ENCODE measurements at regions not wholly inside any gene's neighbourhood (a gene's known extent, or its start where the extent isn't known, plus 50 kb on each side); places are given as distances from the start of the nearest gene placed in this dataset.

DNA sequence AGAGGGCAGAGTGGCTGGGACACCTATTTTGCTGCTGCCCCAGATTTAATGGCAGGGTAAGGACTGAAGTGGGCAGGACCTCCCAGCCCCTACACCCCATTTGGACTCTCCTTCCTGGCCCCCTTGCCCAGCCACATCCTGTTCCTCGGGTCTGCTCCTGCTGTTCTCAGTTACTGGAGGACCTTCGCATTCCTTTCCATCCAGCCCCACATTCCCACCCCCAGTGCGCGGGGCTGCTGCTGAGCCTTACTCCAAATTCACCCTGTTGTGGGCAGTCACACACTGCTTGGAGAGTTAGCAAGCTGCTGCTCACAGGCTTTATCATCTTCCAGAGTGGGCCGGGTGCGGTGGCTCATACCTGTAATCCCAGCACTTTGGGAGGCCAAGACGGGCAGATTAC is 75.2 kb upstream of the SLC14A2 start:
- Histone ChIP-seq H3K27ac (ENCODE audit: insufficient read depth in 1 of 2, low read depth in 1 of 2, low read length in 2 of 2, poor library complexity in 1 of 2, severe bottlenecking in 2 of 2) (no peak overlapping the region), H3K9me3 (ENCODE audit: control extremely low read depth in 1 of 5, control insufficient read depth in 4 of 5, insufficient read depth in 2 of 5, low read depth in 1 of 5, low read length in 4 of 5) (peaks cover 0 to 18% (median 9%) of the 10 kb centered on the region in 5 experiments), H3K27me3 (replicated peaks in 2 of 5; ENCODE audit: control insufficient read depth in 4 of 5, insufficient read depth in 5 of 5, low read length in 4 of 5) (no peaks in the 10 kb centered on the region), H3K4me3 (ENCODE audit: control insufficient read depth in 1 of 7, extremely low read depth in 1 of 7, insufficient read depth in 4 of 7, low read depth in 2 of 7, low read length in 6 of 7) (no peak overlapping the region), H3K4me1 (ENCODE audit: control extremely low read depth in 1 of 4, control insufficient read depth in 4 of 4, insufficient read depth in 4 of 4, low read length in 3 of 4) (no peaks in the 10 kb centered on the region), H3K36me3 (ENCODE audit: control insufficient read depth in 4 of 4, insufficient read depth in 4 of 4, low read length in 3 of 4) (no peaks in the 10 kb centered on the region)
- no peak for DNase-seq
- WGBS (ENCODE audit: insufficient coverage): 80% methylated on average over 4 of the region's 7 CpGs
- ChIA-PET POLR2A (interaction anchor here (0.6 kb wide), 1 partner anchor 17 kb away, joined by 4 read pairs; no protein-coding TSS in a partner anchor), CTCF (interaction anchor here (0.9 kb wide), 1 partner anchor 13 kb away, joined by 3 read pairs; no protein-coding TSS in a partner anchor)

GRCh38 chr18:45541421-45541820 is 73.9 kb upstream of the SLC14A2 start:
- 100% methylated on average over 2 of the region's 2 CpGs for WGBS (ENCODE audit: insufficient coverage)
- Histone ChIP-seq H3K9me3 (ENCODE audit: control extremely low read depth in 1 of 5, control insufficient read depth in 4 of 5, insufficient read depth in 2 of 5, low read depth in 1 of 5, low read length in 4 of 5) (peaks cover 0 to 18% (median 9%) of the 10 kb centered on the region in 5 experiments), H3K27ac (ENCODE audit: insufficient read depth in 1 of 2, low read depth in 1 of 2, low read length in 2 of 2, poor library complexity in 1 of 2, severe bottlenecking in 2 of 2) (no peak overlapping the region), H3K36me3 (ENCODE audit: control insufficient read depth in 4 of 4, insufficient read depth in 4 of 4, low read length in 3 of 4) (no peaks in the 10 kb centered on the region), H3K4me3 (ENCODE audit: control insufficient read depth in 1 of 7, extremely low read depth in 1 of 7, insufficient read depth in 4 of 7, low read depth in 2 of 7, low read length in 6 of 7) (no peak overlapping the region), H3K4me1 (ENCODE audit: control extremely low read depth in 1 of 4, control insufficient read depth in 4 of 4, insufficient read depth in 4 of 4, low read length in 3 of 4) (no peaks in the 10 kb centered on the region), H3K27me3 (replicated peaks in 2 of 5; ENCODE audit: control insufficient read depth in 4 of 5, insufficient read depth in 5 of 5, low read length in 4 of 5) (no peaks in the 10 kb centered on the region)
- CTCF ChIA-PET: no interaction called here
- POLR2A ChIA-PET: no interaction called here
- DNase-seq: no peak

GRCh38 chr18:45542043-45542442 is 73.2 kb upstream of the SLC14A2 start:
- Histone ChIP-seq H3K9me3 (ENCODE audit: control extremely low read depth in 1 of 5, control insufficient read depth in 4 of 5, insufficient read depth in 2 of 5, low read depth in 1 of 5, low read length in 4 of 5) (peaks cover 0 to 18% (median 9%) of the 10 kb centered on the region in 5 experiments), H3K27me3 (replicated peaks in 2 of 5; ENCODE audit: control insufficient read depth in 4 of 5, insufficient read depth in 5 of 5, low read length in 4 of 5) (no peaks in the 10 kb centered on the region), H3K27ac (ENCODE audit: insufficient read depth in 1 of 2, low read depth in 1 of 2, low read length in 2 of 2, poor library complexity in 1 of 2, severe bottlenecking in 2 of 2) (no peak overlapping the region), H3K4me1 (ENCODE audit: control extremely low read depth in 1 of 4, control insufficient read depth in 4 of 4, insufficient read depth in 4 of 4, low read length in 3 of 4) (no peaks in the 10 kb centered on the region), H3K36me3 (ENCODE audit: control insufficient read depth in 4 of 4, insufficient read depth in 4 of 4, low read length in 3 of 4) (no peaks in the 10 kb centered on the region), H3K4me3 (ENCODE audit: control insufficient read depth in 1 of 7, extremely low read depth in 1 of 7, insufficient read depth in 4 of 7, low read depth in 2 of 7, low read length in 6 of 7) (no peak overlapping the region)
- ChIA-PET CTCF (no interaction called here), POLR2A (no interaction called here)
- DNase-seq: no peak
- WGBS (ENCODE audit: insufficient coverage): 98% methylated on average over 5 of the region's 5 CpGs

DNA sequence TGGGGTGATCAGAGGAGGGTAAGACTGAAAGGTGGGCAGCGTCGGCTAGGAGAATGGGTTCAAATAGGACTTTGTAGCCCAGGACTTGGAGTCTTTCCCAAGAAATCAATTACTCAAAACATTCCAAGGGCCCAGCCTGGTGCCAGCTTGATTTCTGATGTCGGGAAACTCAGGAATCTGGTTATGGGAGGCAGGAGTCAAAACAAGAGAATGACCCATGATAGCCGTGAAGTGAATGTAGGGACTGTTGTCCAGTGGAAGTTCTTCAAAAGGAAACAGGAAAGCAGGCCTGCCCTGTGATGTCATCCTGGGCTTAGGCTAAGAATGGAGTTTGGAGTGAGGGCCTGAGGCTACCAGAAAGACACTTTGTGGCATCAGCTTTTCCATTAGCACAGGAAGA is 67.4 kb upstream of the SLC14A2 start:
- H3K27ac ChIP-seq (ENCODE audit: insufficient read depth in 1 of 2, low read depth in 1 of 2, low read length in 2 of 2, poor library complexity in 1 of 2, severe bottlenecking in 2 of 2): no peak overlapping the region
- no peak for DNase-seq
- H3K27me3 ChIP-seq (replicated peaks in 2 of 5; ENCODE audit: control insufficient read depth in 4 of 5, insufficient read depth in 5 of 5, low read length in 4 of 5): no peaks in the 10 kb centered on the region
- ChIA-PET CTCF (no interaction called here), POLR2A (no interaction called here)
- WGBS (ENCODE audit: insufficient coverage): 100% methylated on average over 3 of the region's 4 CpGs
- no peak overlapping the region for H3K4me3 ChIP-seq (ENCODE audit: control insufficient read depth in 1 of 7, extremely low read depth in 1 of 7, insufficient read depth in 4 of 7, low read depth in 2 of 7, low read length in 6 of 7)
- H3K36me3 ChIP-seq (ENCODE audit: control insufficient read depth in 4 of 4, insufficient read depth in 4 of 4, low read length in 3 of 4): no peaks in the 10 kb centered on the region
- H3K4me1 ChIP-seq (ENCODE audit: control extremely low read depth in 1 of 4, control insufficient read depth in 4 of 4, insufficient read depth in 4 of 4, low read length in 3 of 4): no peaks in the 10 kb centered on the region
- H3K9me3 ChIP-seq (ENCODE audit: control extremely low read depth in 1 of 5, control insufficient read depth in 4 of 5, insufficient read depth in 2 of 5, low read depth in 1 of 5, low read length in 4 of 5): no peaks in the 10 kb centered on the region

- WGBS (ENCODE audit: insufficient coverage): 89% methylated on average over 1 of the region's 1 CpG
- H3K4me3 ChIP-seq (ENCODE audit: control insufficient read depth in 1 of 7, extremely low read depth in 1 of 7, insufficient read depth in 4 of 7, low read depth in 2 of 7, low read length in 6 of 7): no peak overlapping the region
- no peaks in the 10 kb centered on the region for H3K4me1 ChIP-seq (ENCODE audit: control extremely low read depth in 1 of 4, control insufficient read depth in 4 of 4, insufficient read depth in 4 of 4, low read length in 3 of 4)
- H3K27ac ChIP-seq (ENCODE audit: insufficient read depth in 1 of 2, low read depth in 1 of 2, low read length in 2 of 2, poor library complexity in 1 of 2, severe bottlenecking in 2 of 2): no peak overlapping the region
- ChIA-PET POLR2A (no interaction called here), CTCF (no interaction called here)
- no peaks in the 10 kb centered on the region for H3K27me3 ChIP-seq (replicated peaks in 2 of 5; ENCODE audit: control insufficient read depth in 4 of 5, insufficient read depth in 5 of 5, low read length in 4 of 5)
- no peak for DNase-seq
- H3K36me3 ChIP-seq (ENCODE audit: control insufficient read depth in 4 of 4, insufficient read depth in 4 of 4, low read length in 3 of 4): no peaks in the 10 kb centered on the region
- no peaks in the 10 kb centered on the region for H3K9me3 ChIP-seq (ENCODE audit: control extremely low read depth in 1 of 5, control insufficient read depth in 4 of 5, insufficient read depth in 2 of 5, low read depth in 1 of 5, low read length in 4 of 5)
Observed at GRCh38 chr18:45548614-45549013, 66.7 kb upstream of the SLC14A2 start.

DNA sequence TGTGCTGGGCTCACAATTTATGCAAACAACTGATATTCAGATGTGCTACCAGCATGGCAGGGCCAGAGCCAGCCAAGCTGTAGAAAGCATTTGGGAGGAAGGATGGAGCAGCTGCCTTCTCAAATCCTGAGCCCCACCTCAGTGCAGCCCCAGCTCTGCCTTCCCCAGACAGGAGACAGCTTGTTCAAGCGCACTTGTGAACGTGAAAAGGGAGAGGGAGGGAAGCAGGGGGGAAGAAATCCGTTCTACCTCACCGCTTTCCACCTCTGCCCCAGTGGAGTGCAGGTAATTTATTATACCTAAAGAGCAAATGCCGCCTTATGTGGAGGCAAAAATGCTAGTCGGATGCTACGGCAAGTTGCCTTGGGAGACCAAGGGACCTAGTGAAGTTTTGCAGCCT is 66.0 kb upstream of the SLC14A2 start:
- Histone ChIP-seq H3K9me3 (ENCODE audit: control extremely low read depth in 1 of 5, control insufficient read depth in 4 of 5, insufficient read depth in 2 of 5, low read depth in 1 of 5, low read length in 4 of 5) (no peaks in the 10 kb centered on the region), H3K27ac (ENCODE audit: insufficient read depth in 1 of 2, low read depth in 1 of 2, low read length in 2 of 2, poor library complexity in 1 of 2, severe bottlenecking in 2 of 2) (no peak overlapping the region), H3K4me1 (ENCODE audit: control extremely low read depth in 1 of 4, control insufficient read depth in 4 of 4, insufficient read depth in 4 of 4, low read length in 3 of 4) (no peaks in the 10 kb centered on the region), H3K4me3 (ENCODE audit: control insufficient read depth in 1 of 7, extremely low read depth in 1 of 7, insufficient read depth in 4 of 7, low read depth in 2 of 7, low read length in 6 of 7) (no peak overlapping the region), H3K27me3 (replicated peaks in 2 of 5; ENCODE audit: control insufficient read depth in 4 of 5, insufficient read depth in 5 of 5, low read length in 4 of 5) (no peaks in the 10 kb centered on the region), H3K36me3 (ENCODE audit: control insufficient read depth in 4 of 4, insufficient read depth in 4 of 4, low read length in 3 of 4) (no peaks in the 10 kb centered on the region)
- DNase-seq: no peak
- CTCF ChIA-PET: no interaction called here
- WGBS (ENCODE audit: insufficient coverage): 80% methylated on average over 6 of the region's 7 CpGs
- POLR2A ChIA-PET: no interaction called here

DNA sequence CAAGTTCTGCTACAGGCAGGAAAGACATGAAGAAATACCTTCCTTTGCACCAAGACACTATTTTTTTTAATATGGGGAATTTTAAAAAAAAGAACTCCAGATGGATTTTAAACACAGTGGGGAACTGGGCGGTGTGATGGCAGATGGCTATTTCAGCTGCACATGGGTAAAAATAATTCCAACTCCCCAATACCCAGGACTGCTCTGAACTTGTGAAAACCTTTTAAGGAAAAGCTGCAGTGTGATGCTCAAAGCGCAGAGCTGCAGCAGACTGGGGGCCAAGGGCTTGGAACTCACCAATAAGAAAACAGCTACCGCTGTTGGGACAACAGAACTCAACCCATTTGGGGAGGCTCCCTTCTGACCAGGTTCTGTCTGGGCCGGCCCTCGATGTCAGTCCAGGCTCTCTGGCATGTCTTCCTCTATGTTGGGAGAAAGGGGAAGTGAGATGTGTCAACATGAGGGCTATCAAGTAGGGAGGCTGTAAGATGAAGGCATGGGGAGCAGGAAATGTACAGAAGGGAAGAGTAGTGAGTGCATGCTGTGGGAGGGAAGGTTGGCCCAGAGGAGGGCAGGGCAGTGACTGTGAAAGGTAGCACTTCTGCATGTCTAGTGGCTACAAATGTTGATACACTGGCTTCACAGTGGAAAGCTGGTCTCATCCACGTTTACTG is 64.0 kb upstream of the SLC14A2 start:
- no peaks in the 10 kb centered on the region for H3K27me3 ChIP-seq (replicated peaks in 2 of 5; ENCODE audit: control insufficient read depth in 4 of 5, insufficient read depth in 5 of 5, low read length in 4 of 5)
- no peaks in the 10 kb centered on the region for H3K9me3 ChIP-seq (ENCODE audit: control extremely low read depth in 1 of 5, control insufficient read depth in 4 of 5, insufficient read depth in 2 of 5, low read depth in 1 of 5, low read length in 4 of 5)
- 100% methylated on average over 3 of the region's 6 CpGs for WGBS (ENCODE audit: insufficient coverage)
- no peak overlapping the region for H3K27ac ChIP-seq (ENCODE audit: insufficient read depth in 1 of 2, low read depth in 1 of 2, low read length in 2 of 2, poor library complexity in 1 of 2, severe bottlenecking in 2 of 2)
- no peaks in the 10 kb centered on the region for H3K36me3 ChIP-seq (ENCODE audit: control insufficient read depth in 4 of 4, insufficient read depth in 4 of 4, low read length in 3 of 4)
- no peak overlapping the region for H3K4me3 ChIP-seq (ENCODE audit: control insufficient read depth in 1 of 7, extremely low read depth in 1 of 7, insufficient read depth in 4 of 7, low read depth in 2 of 7, low read length in 6 of 7)
- POLR2A ChIA-PET: no interaction called here
- no peaks in the 10 kb centered on the region for H3K4me1 ChIP-seq (ENCODE audit: control extremely low read depth in 1 of 4, control insufficient read depth in 4 of 4, insufficient read depth in 4 of 4, low read length in 3 of 4)
- DNase-seq: peak in 2 of 3 donors; percentile 18 to 28
- CTCF ChIA-PET: interaction anchor here (1.1 kb wide), 1 partner anchor 258 kb away, joined by 3 read pairs; no protein-coding TSS in a partner anchor
